IPS-20b (cell line): ENCODE measurements at regions not wholly inside any gene's neighbourhood (a gene's known extent, or its start where the extent isn't known, plus 50 kb on each side); places are given as distances from the start of the nearest gene placed in this dataset.
"Not testable (repeated sequence)": the region's sequence is repeated elsewhere in the genome, so short reads cannot be mapped to it uniquely, and the experiment has no call there.

ENCODE experiments used
- H3K27ac ChIP-seq: one replicate; pipeline ENCODE4 v1.5.1; 2013; ENCODE audit warnings: low read length
- H3K27me3 ChIP-seq: 2 replicates; pipeline ENCODE4 v1.6.1; 2013; ENCODE audit warnings: mild to moderate bottlenecking, low read length, inconsistent platforms; ENCODE audit not compliant: insufficient read depth
- H3K36me3 ChIP-seq: 2 replicates; pipeline ENCODE4 v1.6.1; 2013; ENCODE audit warnings: low read depth, mild to moderate bottlenecking, inconsistent platforms, low read length, moderate library complexity; ENCODE audit not compliant: insufficient read depth
- H3K4me1 ChIP-seq: 2 replicates; pipeline ENCODE4 v1.6.1; 2013; ENCODE audit warnings: mild to moderate bottlenecking, control low read depth, inconsistent platforms, low read length, moderate library complexity; ENCODE audit not compliant: insufficient read depth
- H3K4me3 ChIP-seq: 2 replicates; pipeline ENCODE4 v1.5.1; 2013; ENCODE audit warnings: mild to moderate bottlenecking, low read length, inconsistent platforms
- H3K9ac ChIP-seq: 2 replicates; pipeline ENCODE4 v1.6.1; 2013; ENCODE audit warnings: low read depth, mild to moderate bottlenecking, inconsistent platforms, low read length, moderate library complexity
- H3K9me3 ChIP-seq: 2 replicates; pipeline ENCODE4 v1.6.1; 2013; ENCODE audit warnings: mild to moderate bottlenecking, low read depth, low read length, inconsistent platforms; ENCODE audit not compliant: insufficient read depth

GRCh38 chr1:187842406-187843165 is 1013.8 kb downstream of the PLA2G4A start:
- no peak overlapping the region for H3K9ac ChIP-seq
- no peaks in the 10 kb centered on the region for H3K4me1 ChIP-seq
- no peak overlapping the region for H3K27ac ChIP-seq
- no peaks in the 10 kb centered on the region for H3K27me3 ChIP-seq
- no peak overlapping the region; the same call in 1 of the 2 replicates for H3K4me3 ChIP-seq
- peaks cover 11% of the 10 kb centered on the region for H3K9me3 ChIP-seq
- no peaks in the 10 kb centered on the region for H3K36me3 ChIP-seq

- H3K9me3 ChIP-seq, result peaks cover 11% of the 10 kb centered on the region
- H3K4me1 ChIP-seq, result no peaks in the 10 kb centered on the region
- no peak overlapping the region for H3K9ac ChIP-seq
- no peaks in the 10 kb centered on the region for H3K27me3 ChIP-seq
- no peak overlapping the region for H3K4me3 ChIP-seq
- H3K27ac ChIP-seq, result no peak overlapping the region
- H3K36me3 ChIP-seq, result no peaks in the 10 kb centered on the region
These were observed 1015.6 kb downstream of the PLA2G4A start for GRCh38 chr1:187844313-187844712.

GRCh38 chr1:187847531-187847930 is 1018.8 kb downstream of the PLA2G4A start:
- Histone ChIP-seq H3K27me3 (no peaks in the 10 kb centered on the region), H3K4me1 (no peaks in the 10 kb centered on the region), H3K36me3 (no peaks in the 10 kb centered on the region), H3K9me3 (peaks cover 6% of the 10 kb centered on the region), H3K4me3 (no peak overlapping the region), H3K27ac (no peak overlapping the region), H3K9ac (no peak overlapping the region)

GRCh38 chr1:187848321-187848720 is 1019.6 kb downstream of the PLA2G4A start:
- no peaks in the 10 kb centered on the region for H3K27me3 ChIP-seq
- H3K9me3 ChIP-seq, result no peaks in the 10 kb centered on the region
- H3K9ac ChIP-seq, result no peak overlapping the region
- H3K4me1 ChIP-seq, result no peaks in the 10 kb centered on the region
- no peak overlapping the region for H3K4me3 ChIP-seq
- H3K36me3 ChIP-seq, result no peaks in the 10 kb centered on the region
- no peak overlapping the region for H3K27ac ChIP-seq

- not testable (repeated sequence) for H3K36me3 ChIP-seq, H3K9me3 ChIP-seq, H3K9ac ChIP-seq, H3K27me3 ChIP-seq, H3K4me3 ChIP-seq, H3K27ac ChIP-seq, H3K4me1 ChIP-seq
These were observed 1021.4 kb downstream of the PLA2G4A start for GRCh38 chr1:187850146-187850545.

GRCh38 chr1:187853505-187853904 is 1024.8 kb downstream of the PLA2G4A start:
- H3K27ac ChIP-seq, result no peak overlapping the region
- no peaks in the 10 kb centered on the region for H3K4me1 ChIP-seq
- H3K36me3 ChIP-seq, result no peaks in the 10 kb centered on the region
- no peaks in the 10 kb centered on the region for H3K27me3 ChIP-seq
- no peak overlapping the region for H3K4me3 ChIP-seq
- no peak overlapping the region for H3K9ac ChIP-seq
- no peaks in the 10 kb centered on the region for H3K9me3 ChIP-seq

- H3K36me3 ChIP-seq, result no peaks in the 10 kb centered on the region
- no peaks in the 10 kb centered on the region for H3K4me1 ChIP-seq
- no peak overlapping the region for H3K4me3 ChIP-seq
- H3K27me3 ChIP-seq, result no peaks in the 10 kb centered on the region
- no peak overlapping the region for H3K9ac ChIP-seq
- H3K27ac ChIP-seq, result no peak overlapping the region
- H3K9me3 ChIP-seq, result no peaks in the 10 kb centered on the region
These were observed 1025.7 kb downstream of the PLA2G4A start for GRCh38 chr1:187854457-187854856.

GRCh38 chr1:187862506-187862905 is 1033.8 kb downstream of the PLA2G4A start:
- H3K27ac ChIP-seq, result no peak overlapping the region
- no peak overlapping the region for H3K9ac ChIP-seq
- H3K4me3 ChIP-seq, result no peak overlapping the region
- no peaks in the 10 kb centered on the region for H3K9me3 ChIP-seq
- no peaks in the 10 kb centered on the region for H3K4me1 ChIP-seq
- no peaks in the 10 kb centered on the region for H3K36me3 ChIP-seq
- H3K27me3 ChIP-seq, result no peaks in the 10 kb centered on the region

- Histone ChIP-seq H3K9ac (no peak overlapping the region), H3K4me1 (no peaks in the 10 kb centered on the region), H3K36me3 (no peaks in the 10 kb centered on the region), H3K9me3 (no peaks in the 10 kb centered on the region), H3K27ac (no peak overlapping the region), H3K27me3 (no peaks in the 10 kb centered on the region), H3K4me3 (no peak overlapping the region)
These were observed 1041.8 kb downstream of the PLA2G4A start for GRCh38 chr1:187870552-187870951.

GRCh38 chr1:187871177-187871845 is 1042.6 kb downstream of the PLA2G4A start:
- Histone ChIP-seq H3K4me1 (no peaks in the 10 kb centered on the region), H3K9ac (no peak overlapping the region), H3K9me3 (no peaks in the 10 kb centered on the region), H3K27me3 (no peaks in the 10 kb centered on the region), H3K36me3 (no peaks in the 10 kb centered on the region), H3K27ac (no peak overlapping the region), H3K4me3 (no peak overlapping the region)

- H3K4me3 ChIP-seq, result no peak overlapping the region
- no peaks in the 10 kb centered on the region for H3K36me3 ChIP-seq
- no peak overlapping the region for H3K27ac ChIP-seq
- no peaks in the 10 kb centered on the region for H3K9me3 ChIP-seq
- H3K4me1 ChIP-seq, result no peaks in the 10 kb centered on the region
- no peaks in the 10 kb centered on the region for H3K27me3 ChIP-seq
- H3K9ac ChIP-seq, result no peak overlapping the region
These were observed 1043.8 kb downstream of the PLA2G4A start for GRCh38 chr1:187872550-187872949.

- no peaks in the 10 kb centered on the region for H3K9me3 ChIP-seq
- H3K4me3 ChIP-seq, result no peak overlapping the region
- no peaks in the 10 kb centered on the region for H3K4me1 ChIP-seq
- H3K27ac ChIP-seq, result no peak overlapping the region
- no peak overlapping the region for H3K9ac ChIP-seq
- no peaks in the 10 kb centered on the region for H3K36me3 ChIP-seq
- no peaks in the 10 kb centered on the region for H3K27me3 ChIP-seq
These were observed 1044.4 kb downstream of the PLA2G4A start for GRCh38 chr1:187873126-187873525.
